Smooth muscle cell (in vitro differentiated cells): ENCODE measurements at regions not wholly inside any gene's neighbourhood (a gene's known extent, or its start where the extent isn't known, plus 50 kb on each side); places are given as distances from the start of the nearest gene placed in this dataset.

Source experiments
- DNase-seq: peaks from one replicate; lab custom pipeline; 2025; ENCODE audit not compliant: unreplicated experiment; lab: John Stamatoyannopoulos, UW
- H2AFZ ChIP-seq: fragments of 200-600 bp; sonication (generic); 2 replicates; pipeline ENCODE4 v1.6.0; 2016; ENCODE audit warnings: antibody characterized with exemption, low read depth, mild to moderate bottlenecking
- H3F3A ChIP-seq: fragments of 200-600 bp; sonication (generic); 2 replicates; pipeline ENCODE4 v1.6.0; 2017; ENCODE audit warnings: antibody characterized with exemption, low read depth
- H3K27ac ChIP-seq: fragments of 200-600 bp; sonication (generic); 2 replicates; pipeline ENCODE4 v1.5.1; 2016; ENCODE audit warnings: low read depth, mild to moderate bottlenecking
- H3K27me3 ChIP-seq: fragments of 200-600 bp; sonication (generic); 2 replicates; pipeline ENCODE4 v1.6.1; 2016; ENCODE audit warnings: low read depth, mild to moderate bottlenecking
- H3K36me3 ChIP-seq: fragments of 200-600 bp; sonication (generic); 2 replicates; pipeline ENCODE4 v1.5.1; 2016; ENCODE audit warnings: low read depth
- H3K4me1 ChIP-seq: fragments of 200-600 bp; sonication (generic); 2 replicates; pipeline ENCODE4 v1.5.1; 2016; ENCODE audit warnings: low read depth
- H3K4me2 ChIP-seq: fragments of 200-600 bp; sonication (generic); 2 replicates; pipeline ENCODE4 v1.6.0; 2016; ENCODE audit warnings: mild to moderate bottlenecking
- H3K4me3 ChIP-seq: fragments of 200-600 bp; sonication (generic); 2 replicates; pipeline ENCODE4 v1.5.1; 2016; ENCODE audit warnings: mild to moderate bottlenecking
- H3K79me2 ChIP-seq: fragments of 200-600 bp; sonication (generic); 2 replicates; pipeline ENCODE4 v1.6.0; 2016; ENCODE audit warnings: low read depth, mild to moderate bottlenecking
- H3K9ac ChIP-seq: fragments of 200-600 bp; sonication (generic); 2 replicates; pipeline ENCODE4 v1.6.0; 2016; ENCODE audit warnings: low read depth
- H3K9me3 ChIP-seq: fragments of 200-600 bp; sonication (generic); replicated peaks from 2 replicates; pipeline ENCODE4 v1.5.1; 2016; ENCODE audit warnings: low read depth
- H4K20me1 ChIP-seq: fragments of 200-600 bp; sonication (generic); 2 replicates; pipeline ENCODE4 v1.6.0; 2016; ENCODE audit warnings: low read depth
- CTCF ChIP-seq: fragments of 200-600 bp; sonication (generic); IDR thresholded peaks from 2 replicates; pipeline ENCODE4 v1.5.1; 2017; ENCODE audit warnings: borderline replicate concordance, mild to moderate bottlenecking, antibody characterized with exemption; ENCODE audit not compliant: insufficient read depth, poor library complexity, severe bottlenecking
- WGBS: methylation state at CpG from one replicate; pipeline ENCODE4 v1.1.7; 2016; ENCODE audit warnings: low lambda C conversion rate; 5-methylcytosine and 5-hydroxymethylcytosine counted together

DNA sequence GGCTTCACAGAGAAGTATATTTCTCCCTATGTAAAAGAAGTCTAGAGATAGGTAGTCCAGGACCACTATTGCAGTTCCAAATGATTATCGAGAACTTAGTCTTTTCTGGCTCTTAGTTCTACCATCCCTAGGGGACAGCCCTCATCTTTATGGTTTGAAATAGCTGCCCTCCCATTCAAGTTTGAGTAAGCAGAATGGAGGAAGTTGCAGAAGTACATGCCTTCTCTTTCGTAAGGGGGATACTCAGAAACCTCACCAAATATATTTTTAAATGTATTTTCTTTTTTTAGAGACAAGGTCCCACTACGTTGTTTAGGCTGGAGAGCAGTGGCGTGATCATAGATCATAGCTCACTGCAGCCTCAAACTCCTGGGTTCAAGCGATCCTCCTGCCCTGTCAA, 236.8 kb upstream of the RREB1 start:
- H3K9me3 ChIP-seq = no peaks in the 10 kb centered on the region
- no peak overlapping the region for H2AFZ ChIP-seq
- no peaks in the 10 kb centered on the region for H4K20me1 ChIP-seq
- no peak for TF ChIP-seq CTCF
- H3F3A ChIP-seq = peaks cover 5% of the 10 kb centered on the region
- no peaks in the 10 kb centered on the region for H3K79me2 ChIP-seq
- WGBS = 99% methylated on average over 5 of the region's 5 CpGs
- no peaks in the 10 kb centered on the region for H3K4me1 ChIP-seq
- no peak for DNase-seq
- no peak overlapping the region for H3K27ac ChIP-seq
- H3K27me3 ChIP-seq = no peaks in the 10 kb centered on the region
- H3K36me3 ChIP-seq = no peaks in the 10 kb centered on the region
- no peak overlapping the region for H3K4me3 ChIP-seq
- no peak overlapping the region for H3K9ac ChIP-seq
- H3K4me2 ChIP-seq = no peak overlapping the region

GRCh38 chr6:6872459-6873344, 235.1 kb upstream of the RREB1 start:
- H3K36me3 ChIP-seq = no peaks in the 10 kb centered on the region
- WGBS = 92% methylated on average over 7 of the region's 7 CpGs
- no peaks in the 10 kb centered on the region for H3K9me3 ChIP-seq
- no peak for DNase-seq
- no peak overlapping the region for H3K4me3 ChIP-seq
- H4K20me1 ChIP-seq = no peaks in the 10 kb centered on the region
- no peak overlapping the region for H3K27ac ChIP-seq
- H2AFZ ChIP-seq = no peak overlapping the region
- no peak overlapping the region for H3K9ac ChIP-seq
- no peak overlapping the region for H3K4me2 ChIP-seq
- H3K79me2 ChIP-seq = no peaks in the 10 kb centered on the region
- TF ChIP-seq CTCF = no peak
- H3F3A ChIP-seq = peaks cover 16% of the 10 kb centered on the region
- no peaks in the 10 kb centered on the region for H3K27me3 ChIP-seq
- H3K4me1 ChIP-seq = no peaks in the 10 kb centered on the region

DNA sequence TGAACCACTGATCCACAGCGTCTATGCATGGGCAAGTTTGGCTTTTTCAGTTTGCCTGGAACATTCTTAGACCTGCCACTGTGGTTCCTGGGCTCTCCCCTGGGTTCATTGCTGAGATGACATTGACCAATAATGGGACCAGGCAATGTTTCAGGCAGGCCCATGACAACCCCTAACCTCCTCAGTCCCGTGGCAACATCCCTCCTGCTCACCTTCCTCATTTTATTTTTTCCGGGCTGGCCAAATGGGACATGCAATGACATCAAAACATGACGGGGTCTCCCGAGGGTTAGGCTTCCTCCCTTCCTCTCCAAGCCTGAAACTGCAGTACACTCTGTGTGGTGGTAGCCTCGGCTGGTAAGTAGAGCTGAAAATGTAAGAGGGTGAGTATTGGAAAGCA, 234.0 kb upstream of the RREB1 start:
- WGBS = 96% methylated on average over 6 of the region's 6 CpGs
- H3K4me2 ChIP-seq = no peak overlapping the region
- no peaks in the 10 kb centered on the region for H3K36me3 ChIP-seq
- no peak for DNase-seq
- no peaks in the 10 kb centered on the region for H3K4me1 ChIP-seq
- no peaks in the 10 kb centered on the region for H3K27me3 ChIP-seq
- H3K4me3 ChIP-seq = no peak overlapping the region
- H3K27ac ChIP-seq = no peak overlapping the region
- no peak overlapping the region for H2AFZ ChIP-seq
- no peaks in the 10 kb centered on the region for H3K79me2 ChIP-seq
- H4K20me1 ChIP-seq = no peaks in the 10 kb centered on the region
- H3K9me3 ChIP-seq = no peaks in the 10 kb centered on the region
- H3F3A ChIP-seq = peaks cover 16% of the 10 kb centered on the region
- H3K9ac ChIP-seq = no peak overlapping the region
- no peak for TF ChIP-seq CTCF
